GM19452 (cell line): ENCODE measurements at regions not wholly inside any gene's neighbourhood (a gene's known extent, or its start where the extent isn't known, plus 50 kb on each side); places are given as distances from the start of the nearest gene placed in this dataset.

Experiments
- ATAC-seq: cut with Tn5 transposase; IDR thresholded peaks from one replicate; pipeline ENCODE4 v1.9.1; 2021; ENCODE audit not compliant: unreplicated experiment

DNA sequence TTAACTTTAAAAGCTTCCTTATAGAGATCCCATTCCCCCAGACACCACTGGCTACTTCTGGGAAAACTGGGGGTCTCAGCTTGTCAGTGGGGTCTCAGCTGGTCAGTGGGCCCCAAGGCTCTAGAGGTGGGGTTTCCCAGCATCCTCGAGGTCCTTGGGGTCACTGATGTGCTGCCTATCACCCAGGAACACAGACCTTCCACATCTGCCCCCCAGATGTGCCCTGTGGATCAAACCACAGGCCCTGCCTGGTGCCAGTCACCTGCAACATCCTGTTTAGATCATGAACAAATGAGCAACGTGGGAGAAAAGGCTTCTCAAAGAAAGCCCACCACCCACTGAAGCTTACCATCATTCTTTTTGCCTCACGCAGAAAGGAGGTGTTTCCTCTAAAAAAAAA lies 165.6 kb upstream of the FSTL4 start:
- ATAC-seq = no peak

DNA sequence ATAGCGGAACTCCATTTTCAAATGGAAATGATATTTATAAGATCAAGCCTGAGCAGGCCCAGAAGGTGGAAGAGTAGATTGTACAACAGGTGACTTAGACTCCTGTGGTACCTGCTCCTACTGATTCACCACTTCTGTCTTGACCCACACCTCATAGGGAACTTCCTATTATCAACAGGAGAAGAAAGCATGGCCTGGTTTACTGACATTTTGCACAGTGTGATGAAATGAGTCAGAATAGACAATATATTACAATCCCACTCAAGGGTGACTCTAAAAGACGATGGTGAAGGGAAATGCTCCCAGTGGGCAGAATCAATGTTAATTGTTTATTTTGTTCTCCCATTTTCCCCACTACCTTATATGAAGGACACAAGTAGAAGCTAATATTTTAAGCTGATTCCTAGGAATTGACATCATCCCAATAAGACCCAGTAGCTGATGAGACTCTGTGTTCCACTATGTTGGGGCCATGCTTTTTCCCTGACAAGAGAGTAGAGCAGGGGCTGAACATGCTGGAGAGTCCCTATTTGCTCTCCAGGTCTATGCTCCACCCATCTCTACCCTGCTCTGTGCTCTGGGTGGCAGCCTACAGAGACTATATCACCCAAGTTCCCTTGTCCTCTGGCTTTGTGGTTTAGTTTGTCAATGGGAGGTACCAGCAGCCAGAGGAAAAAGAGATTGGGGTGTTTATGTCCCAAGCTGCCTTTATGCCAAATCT lies 163.4 kb upstream of the FSTL4 start:
- ATAC-seq = no peak

DNA sequence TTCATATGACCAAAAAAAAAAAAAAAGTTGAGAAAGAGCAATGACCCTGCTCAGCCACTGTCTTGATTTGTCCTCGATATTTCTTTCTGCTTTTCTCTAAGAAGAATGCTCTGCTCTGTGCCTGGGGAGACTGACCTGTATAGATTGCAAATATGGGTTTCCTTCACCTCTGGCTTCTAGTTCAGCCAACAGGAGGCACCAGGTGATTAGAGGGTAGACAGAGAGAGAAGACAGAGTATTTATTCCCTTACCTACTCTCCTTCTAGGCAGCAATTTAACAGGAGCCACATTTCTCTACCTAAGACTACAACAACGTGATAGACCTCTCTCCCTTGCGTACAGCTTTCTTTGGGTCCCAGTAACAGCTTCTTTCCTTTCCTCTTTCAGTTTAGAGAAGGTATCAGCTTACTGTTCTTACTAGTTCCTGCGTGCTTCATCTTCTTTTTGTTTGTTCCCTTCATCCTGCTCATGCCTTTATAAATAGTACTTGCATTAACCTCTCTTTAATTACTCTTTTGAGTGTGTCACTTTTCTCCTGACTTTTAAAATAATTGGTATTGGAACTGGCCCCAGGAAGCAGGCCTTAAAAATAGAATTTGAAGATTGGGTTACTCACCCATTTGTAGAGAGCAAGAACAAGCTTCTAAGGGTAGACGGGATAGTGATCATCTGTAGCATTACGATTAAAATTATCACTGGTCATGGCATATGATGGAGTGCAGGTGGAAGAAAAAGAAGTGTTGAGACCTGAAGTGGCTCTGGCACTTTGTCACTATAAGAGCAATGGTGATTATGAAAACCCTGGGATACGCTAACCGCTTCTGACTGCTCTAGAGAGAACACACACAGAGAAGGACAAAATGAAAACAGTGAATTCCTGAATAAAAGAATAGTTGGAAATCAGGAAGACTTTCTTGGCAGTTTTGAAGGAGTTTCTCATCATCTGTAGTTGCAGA lies 161.2 kb upstream of the FSTL4 start:
- ATAC-seq = no peak

DNA sequence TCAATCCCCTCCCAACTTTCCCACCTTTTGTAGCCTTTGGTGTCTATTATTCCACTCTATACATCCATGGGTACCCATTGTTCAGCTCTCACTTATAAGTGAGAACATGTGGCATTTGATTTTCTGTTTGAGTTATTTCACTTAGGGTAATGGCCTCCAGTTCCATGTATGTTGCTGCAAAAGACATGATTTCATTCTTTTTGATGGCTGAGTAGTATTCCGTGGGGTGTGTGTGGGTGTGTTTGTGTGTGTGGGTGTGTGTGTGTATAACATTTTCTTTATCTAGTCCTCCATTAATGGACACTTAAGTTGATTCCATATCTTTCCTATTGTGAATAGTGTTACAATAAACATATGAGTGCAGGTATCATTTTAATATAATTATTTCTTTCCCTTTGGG lies 157.5 kb upstream of the FSTL4 start:
- ATAC-seq = no peak

DNA sequence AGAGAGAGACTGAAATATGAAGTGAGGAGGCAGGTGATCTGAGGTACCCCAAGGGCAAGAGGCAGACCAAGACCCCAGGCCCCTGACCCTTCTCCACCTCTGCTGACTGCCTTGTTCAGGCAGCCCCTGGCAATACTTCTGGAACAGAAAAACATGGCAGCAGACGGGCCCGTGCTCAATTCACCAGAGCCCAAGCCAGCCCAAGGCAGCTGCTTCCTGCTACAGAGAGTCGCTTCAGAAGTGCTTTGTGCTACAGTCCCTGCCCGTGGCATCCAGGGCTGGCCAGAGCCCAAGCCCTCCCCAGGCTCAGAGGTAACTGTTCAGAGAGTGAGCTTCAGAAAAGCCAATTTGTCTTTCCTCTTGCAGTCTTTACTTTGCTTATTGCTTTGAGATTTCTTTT lies 151.4 kb upstream of the FSTL4 start:
- no peak for ATAC-seq

DNA sequence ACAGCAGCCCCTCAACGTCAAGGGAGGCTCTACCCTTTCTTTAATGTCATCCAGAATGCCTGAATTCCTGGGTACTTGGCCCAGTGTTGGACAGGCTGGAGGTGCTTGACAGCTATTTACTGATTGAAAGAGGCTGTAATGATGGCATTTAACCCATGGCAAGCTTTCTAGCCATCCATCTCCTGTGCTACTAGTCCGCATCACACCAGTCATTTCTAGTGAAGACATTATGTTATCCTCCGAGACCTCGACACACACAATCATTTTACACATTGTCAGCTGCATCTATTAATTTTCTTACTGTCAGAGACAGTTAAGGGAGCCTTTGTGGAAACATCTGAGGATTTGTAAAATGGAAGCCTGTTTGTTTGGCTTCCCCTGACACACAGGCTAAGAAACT lies 149.3 kb upstream of the FSTL4 start:
- no peak for ATAC-seq

- no peak for ATAC-seq
Measured at GRCh38 chr5:133760532-133760931, 148.2 kb upstream of the FSTL4 start.

DNA sequence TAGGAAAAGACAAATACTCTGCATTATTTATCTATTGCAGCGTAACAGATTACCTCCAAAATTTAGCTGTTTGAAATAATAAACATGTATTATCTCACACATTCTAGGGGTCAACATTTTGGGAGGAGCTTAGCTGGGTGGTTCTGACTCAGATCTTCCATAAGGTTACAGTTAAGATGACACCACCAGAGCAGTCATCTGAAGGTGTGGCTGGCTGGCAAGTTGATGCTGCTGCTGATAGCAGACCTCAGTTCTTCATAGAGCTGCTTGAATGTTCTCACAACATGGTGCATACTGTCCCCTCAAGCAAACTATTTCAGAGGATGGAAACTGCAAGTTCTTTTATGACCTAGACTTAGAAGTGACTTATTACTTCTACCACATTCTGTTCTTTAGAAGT lies 146.3 kb upstream of the FSTL4 start:
- ATAC-seq = no peak

- ATAC-seq = no peak
Measured at GRCh38 chr5:133757396-133757945, 145.1 kb upstream of the FSTL4 start.

DNA sequence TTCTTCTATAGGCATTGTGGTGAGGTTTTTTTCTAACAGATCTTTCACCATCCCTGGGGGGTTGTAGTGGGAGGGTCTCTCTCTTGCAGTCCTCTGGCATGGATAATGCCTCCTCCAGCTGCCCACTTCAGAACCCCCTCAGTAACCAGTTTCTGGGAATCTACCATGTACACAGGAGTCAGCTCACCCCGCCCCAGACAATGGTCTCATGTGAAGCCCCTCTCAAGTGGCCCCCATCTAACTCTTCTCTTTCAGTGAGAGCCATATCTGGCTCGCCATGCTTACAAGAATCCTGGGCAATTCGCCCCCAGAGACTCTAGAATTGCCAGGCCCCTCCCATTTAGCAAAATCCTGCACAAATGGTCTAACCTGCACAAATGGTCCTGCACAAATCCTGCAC lies 144.4 kb upstream of the FSTL4 start:
- ATAC-seq = no peak

DNA sequence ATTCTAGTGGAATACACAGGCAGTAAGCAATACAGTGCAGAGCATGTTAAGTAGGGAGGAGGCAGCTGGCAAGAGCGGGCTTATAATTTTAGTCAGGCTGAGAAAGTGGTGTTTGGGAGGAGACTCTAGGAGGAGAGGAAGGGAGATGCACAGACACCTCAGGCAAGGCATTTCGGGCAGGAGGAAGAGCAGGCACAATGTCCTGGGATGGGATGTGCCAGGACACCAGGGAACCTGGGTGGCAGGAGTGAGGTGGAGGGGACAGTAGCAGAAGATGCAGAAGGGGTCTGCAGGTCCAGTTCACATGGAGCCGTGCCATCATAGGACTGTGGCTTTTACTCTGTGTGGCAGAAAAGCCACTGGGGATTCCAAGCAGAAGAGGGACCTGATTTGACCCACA lies 143.7 kb upstream of the FSTL4 start:
- ATAC-seq = no peak

GRCh38 chr5:133754575-133755169 lies 142.3 kb upstream of the FSTL4 start:
- ATAC-seq = no peak

DNA sequence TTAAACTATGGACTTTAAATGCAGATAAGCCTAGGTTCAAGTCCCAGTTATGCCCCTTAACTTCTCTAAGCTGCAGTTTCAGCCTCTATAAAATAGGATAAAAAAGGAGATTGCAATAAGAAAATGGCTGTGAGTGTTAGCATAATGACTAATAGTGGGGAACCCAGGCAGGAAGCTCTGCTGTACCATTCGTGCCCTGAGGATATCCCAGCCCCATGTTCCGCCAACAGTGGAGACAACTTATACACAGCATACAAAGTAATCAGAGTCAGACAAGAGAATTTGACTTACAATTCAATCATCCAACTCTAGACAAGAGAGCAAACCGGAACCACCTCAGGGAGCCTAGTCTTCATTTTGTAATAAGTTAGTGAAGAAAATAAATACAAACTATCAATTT lies 141.5 kb upstream of the FSTL4 start:
- ATAC-seq = no peak

DNA sequence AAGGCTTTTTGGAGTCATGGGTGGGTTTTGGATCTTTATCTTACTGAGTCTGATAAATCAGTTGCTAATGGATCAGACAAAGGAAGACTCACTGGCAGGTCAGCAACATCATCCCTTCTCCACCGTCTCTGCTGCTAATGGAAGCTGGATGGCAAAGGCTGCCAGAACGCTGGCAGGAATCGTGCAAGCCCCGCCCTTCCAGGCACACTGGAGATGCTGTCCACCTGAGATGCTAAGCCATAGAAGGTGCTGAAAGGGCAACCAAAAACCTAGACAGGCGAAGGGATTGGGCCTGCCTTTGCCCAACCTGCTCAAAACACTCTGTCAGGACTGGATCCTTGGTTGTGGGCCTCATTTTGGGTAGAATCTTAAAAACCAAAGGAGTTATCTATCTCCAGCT lies 139.5 kb upstream of the FSTL4 start:
- ATAC-seq = no peak

- ATAC-seq = no peak
Measured at GRCh38 chr5:133751421-133751820, 139.1 kb upstream of the FSTL4 start.

DNA sequence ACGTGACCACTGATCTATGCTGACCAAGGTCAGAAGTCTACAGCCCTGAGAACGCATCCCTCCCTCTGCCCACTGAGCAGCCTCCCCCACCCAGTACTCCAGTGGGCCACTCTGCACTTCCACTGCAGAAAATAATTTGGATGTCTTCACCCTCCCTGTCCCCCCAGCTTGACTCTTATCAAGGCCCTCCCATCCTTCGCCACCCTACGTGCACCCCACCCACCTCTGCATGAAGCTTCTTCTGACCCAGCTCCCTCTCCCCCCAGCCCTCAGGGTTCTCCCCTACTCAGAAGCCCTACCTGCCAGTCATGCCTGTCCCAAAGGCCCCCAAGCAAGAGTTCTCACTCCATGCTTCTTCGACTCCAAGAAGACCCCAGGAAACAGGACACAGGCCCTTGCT lies 138.5 kb upstream of the FSTL4 start:
- no peak for ATAC-seq

GRCh38 chr5:133750356-133750755 lies 138.0 kb upstream of the FSTL4 start:
- ATAC-seq = no peak

- no peak for ATAC-seq
Measured at GRCh38 chr5:133749331-133749985, 137.1 kb upstream of the FSTL4 start.

GRCh38 chr5:133746834-133747233 lies 134.5 kb upstream of the FSTL4 start:
- no peak for ATAC-seq

DNA sequence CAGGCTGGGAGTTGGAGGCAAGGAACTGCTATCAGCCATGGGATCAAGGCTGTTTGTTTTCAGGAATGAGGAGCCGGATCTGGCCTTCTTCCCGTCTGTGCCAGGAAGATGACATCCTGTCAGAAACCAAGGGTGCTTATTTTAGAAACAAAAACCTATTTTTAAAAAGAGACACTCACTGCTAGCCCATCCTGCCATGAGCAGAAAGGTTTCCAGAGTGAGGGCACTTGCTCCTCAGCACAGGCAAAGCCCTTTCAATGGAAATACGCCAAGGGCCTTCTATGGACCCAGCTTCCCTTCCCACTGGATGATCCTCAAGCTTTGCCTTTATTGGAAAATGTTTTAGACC lies 132.6 kb upstream of the FSTL4 start:
- no peak for ATAC-seq
